ENCODE measurements at regions not wholly inside any gene's neighbourhood (a gene's known extent, or its start where the extent isn't known, plus 50 kb on each side); places are given as distances from the start of the nearest gene placed in this dataset.

GRCh38 chr1:30384286-30385245 lies 338.8 kb downstream of the MATN1 start:
- H3K9me3 ChIP-seq (ENCODE audit: control insufficient read depth, insufficient read depth, low read length) = no peaks in the 10 kb centered on the region
- H3K4me1 ChIP-seq (ENCODE audit: control insufficient read depth, low read length) = no peaks in the 10 kb centered on the region
- H3F3A ChIP-seq (ENCODE audit: control insufficient read depth, insufficient read depth) = no peaks in the 10 kb centered on the region
- H3K27ac ChIP-seq (ENCODE audit: low read depth, low read length) = no peak overlapping the region
- no peak overlapping the region for H3K4me3 ChIP-seq (ENCODE audit: low read length)
- peaks cover 3% of the 10 kb centered on the region; the same call in 1 of the 2 replicates for H3K27me3 ChIP-seq (ENCODE audit: control insufficient read depth, low read length)
- no peaks in the 10 kb centered on the region for H4K20me1 ChIP-seq (ENCODE audit: control insufficient read depth, insufficient read depth, low read depth, low read length)
- no peaks in the 10 kb centered on the region for H3K9me2 ChIP-seq (replicated peaks; ENCODE audit: control insufficient read depth, low read length)
- H3K79me2 ChIP-seq (ENCODE audit: control insufficient read depth, low read length) = no peaks in the 10 kb centered on the region
- TF ChIP-seq EZH2phosphoT487 (IDR thresholded peaks at IDR 0.05; ENCODE audit: borderline replicate concordance, low read length) = no peak
- TF ChIP-seq, protein P1, sequence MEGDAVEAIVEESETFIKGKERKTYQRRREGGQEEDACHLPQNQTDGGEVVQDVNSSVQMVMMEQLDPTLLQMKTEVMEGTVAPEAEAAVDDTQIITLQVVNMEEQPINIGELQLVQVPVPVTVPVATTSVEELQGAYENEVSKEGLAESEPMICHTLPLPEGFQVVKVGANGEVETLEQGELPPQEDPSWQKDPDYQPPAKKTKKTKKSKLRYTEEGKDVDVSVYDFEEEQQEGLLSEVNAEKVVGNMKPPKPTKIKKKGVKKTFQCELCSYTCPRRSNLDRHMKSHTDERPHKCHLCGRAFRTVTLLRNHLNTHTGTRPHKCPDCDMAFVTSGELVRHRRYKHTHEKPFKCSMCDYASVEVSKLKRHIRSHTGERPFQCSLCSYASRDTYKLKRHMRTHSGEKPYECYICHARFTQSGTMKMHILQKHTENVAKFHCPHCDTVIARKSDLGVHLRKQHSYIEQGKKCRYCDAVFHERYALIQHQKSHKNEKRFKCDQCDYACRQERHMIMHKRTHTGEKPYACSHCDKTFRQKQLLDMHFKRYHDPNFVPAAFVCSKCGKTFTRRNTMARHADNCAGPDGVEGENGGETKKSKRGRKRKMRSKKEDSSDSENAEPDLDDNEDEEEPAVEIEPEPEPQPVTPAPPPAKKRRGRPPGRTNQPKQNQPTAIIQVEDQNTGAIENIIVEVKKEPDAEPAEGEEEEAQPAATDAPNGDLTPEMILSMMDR (IDR thresholded peaks at IDR 0.05; ENCODE audit: low read depth, low read length, poor library complexity, severe bottlenecking) = no peak
- no peak overlapping the region for H3K4me2 ChIP-seq (ENCODE audit: low read length)
- no peaks in the 10 kb centered on the region for H3K36me3 ChIP-seq (ENCODE audit: control insufficient read depth, low read length)

DNA sequence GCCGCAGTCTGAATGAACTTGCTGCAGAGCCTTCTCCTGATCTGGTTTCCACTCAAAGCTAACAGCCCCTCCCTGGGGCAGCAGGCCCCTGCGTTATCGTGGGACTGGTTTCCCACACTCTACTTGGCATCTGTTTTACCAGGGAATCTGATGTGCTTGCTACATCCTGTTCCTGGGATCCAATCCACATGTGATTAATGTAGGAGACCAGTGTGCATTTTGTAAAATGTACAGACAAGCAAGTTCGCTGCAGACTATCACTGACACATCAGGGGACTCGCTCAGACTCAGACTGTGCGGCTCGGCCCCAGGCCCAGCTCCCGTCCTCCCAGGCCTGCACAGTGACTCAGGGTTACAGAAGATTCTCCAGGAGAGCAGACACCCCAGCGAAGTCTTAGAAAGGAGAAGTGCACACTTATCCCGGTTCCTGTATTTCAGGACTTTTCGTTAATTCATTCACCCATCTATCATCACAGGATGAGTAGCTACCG lies 340.1 kb downstream of the MATN1 start:
- no peak overlapping the region for H3K4me2 ChIP-seq (ENCODE audit: low read length)
- TF ChIP-seq, protein P1 (IDR thresholded peaks at IDR 0.05; ENCODE audit: low read depth, low read length, poor library complexity, severe bottlenecking) = no peak
- TF ChIP-seq EZH2phosphoT487 (IDR thresholded peaks at IDR 0.05; ENCODE audit: borderline replicate concordance, low read length) = no peak
- no peaks in the 10 kb centered on the region for H3K9me3 ChIP-seq (ENCODE audit: control insufficient read depth, insufficient read depth, low read length)
- H3K79me2 ChIP-seq (ENCODE audit: control insufficient read depth, low read length) = no peaks in the 10 kb centered on the region
- H3K27ac ChIP-seq (ENCODE audit: low read depth, low read length) = no peak overlapping the region
- no peaks in the 10 kb centered on the region for H3F3A ChIP-seq (ENCODE audit: control insufficient read depth, insufficient read depth)
- H3K9me2 ChIP-seq (replicated peaks; ENCODE audit: control insufficient read depth, low read length) = no peaks in the 10 kb centered on the region
- no peaks in the 10 kb centered on the region for H3K36me3 ChIP-seq (ENCODE audit: control insufficient read depth, low read length)
- H3K4me1 ChIP-seq (ENCODE audit: control insufficient read depth, low read length) = no peaks in the 10 kb centered on the region
- H4K20me1 ChIP-seq (ENCODE audit: control insufficient read depth, insufficient read depth, low read depth, low read length) = no peaks in the 10 kb centered on the region
- H3K4me3 ChIP-seq (ENCODE audit: low read length) = no peak overlapping the region
- peaks cover 3% of the 10 kb centered on the region; the same call in 1 of the 2 replicates for H3K27me3 ChIP-seq (ENCODE audit: control insufficient read depth, low read length)

DNA sequence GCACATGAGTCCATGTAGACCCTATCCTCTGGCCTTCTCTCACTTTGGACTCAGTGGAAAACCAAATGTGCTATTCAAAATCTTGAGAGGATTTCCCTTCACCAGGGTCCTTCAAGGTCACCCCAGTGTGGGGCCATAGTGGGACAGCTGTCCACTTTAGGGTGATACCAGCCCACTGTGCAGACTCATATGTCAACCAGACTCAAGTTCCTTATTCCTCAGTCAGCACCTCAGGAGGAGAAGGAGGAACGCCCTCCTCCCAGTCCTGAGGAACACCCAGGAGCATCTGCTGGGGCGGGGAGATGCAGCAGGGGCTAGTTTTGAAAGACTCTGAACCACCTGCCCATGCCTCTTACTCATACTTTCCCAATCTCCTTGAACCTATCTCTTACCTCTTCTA lies 340.9 kb downstream of the MATN1 start:
- Histone ChIP-seq H3K27ac (ENCODE audit: low read depth, low read length) (no peak overlapping the region), H4K20me1 (ENCODE audit: control insufficient read depth, insufficient read depth, low read depth, low read length) (no peaks in the 10 kb centered on the region), H3K4me2 (ENCODE audit: low read length) (no peak overlapping the region), H3K4me3 (ENCODE audit: low read length) (no peak overlapping the region), H3F3A (ENCODE audit: control insufficient read depth, insufficient read depth) (no peaks in the 10 kb centered on the region), H3K4me1 (ENCODE audit: control insufficient read depth, low read length) (no peaks in the 10 kb centered on the region), H3K9me3 (ENCODE audit: control insufficient read depth, insufficient read depth, low read length) (no peaks in the 10 kb centered on the region), H3K36me3 (ENCODE audit: control insufficient read depth, low read length) (no peaks in the 10 kb centered on the region), H3K27me3 (ENCODE audit: control insufficient read depth, low read length) (peaks cover 3% of the 10 kb centered on the region; the same call in 1 of the 2 replicates), H3K9me2 (replicated peaks; ENCODE audit: control insufficient read depth, low read length) (no peaks in the 10 kb centered on the region), H3K79me2 (ENCODE audit: control insufficient read depth, low read length) (no peaks in the 10 kb centered on the region)
- TF ChIP-seq, protein P1 (IDR thresholded peaks at IDR 0.05; ENCODE audit: low read depth, low read length, poor library complexity, severe bottlenecking) = no peak
